ENCODE measurements at regions not wholly inside any gene's neighbourhood (a gene's known extent, or its start where the extent isn't known, plus 50 kb on each side); places are given as distances from the start of the nearest gene placed in this dataset.

GRCh38 chr11:24406389-24406788 lies 90.5 kb upstream of the LUZP2 start:
- no peaks in the 10 kb centered on the region for H4K20me1 ChIP-seq (ENCODE audit: control insufficient read depth, insufficient read depth, low read depth, low read length)
- no peaks in the 10 kb centered on the region for H3K4me1 ChIP-seq (ENCODE audit: control insufficient read depth, low read length)
- no peaks in the 10 kb centered on the region for H3K9me3 ChIP-seq (ENCODE audit: control insufficient read depth, insufficient read depth, low read length)
- no peaks in the 10 kb centered on the region for H3F3A ChIP-seq (ENCODE audit: control insufficient read depth, insufficient read depth)
- no peak overlapping the region for H3K4me2 ChIP-seq (ENCODE audit: low read length)
- no peaks in the 10 kb centered on the region for H3K36me3 ChIP-seq (ENCODE audit: control insufficient read depth, low read length)
- no peaks in the 10 kb centered on the region for H3K9me2 ChIP-seq (replicated peaks; ENCODE audit: control insufficient read depth, low read length)
- no peak overlapping the region for H3K4me3 ChIP-seq (ENCODE audit: low read length)
- H3K79me2 ChIP-seq (ENCODE audit: control insufficient read depth, low read length): no peaks in the 10 kb centered on the region
- TF ChIP-seq EZH2phosphoT487 (IDR thresholded peaks at IDR 0.05; ENCODE audit: borderline replicate concordance, low read length) (no peak), CTCF (IDR thresholded peaks at IDR 0.05; ENCODE audit: low read depth, low read length, poor library complexity, severe bottlenecking) (no peak)
- H3K27me3 ChIP-seq (ENCODE audit: control insufficient read depth, low read length): no peaks in the 10 kb centered on the region
- H3K27ac ChIP-seq (ENCODE audit: low read depth, low read length): no peak overlapping the region

- H4K20me1 ChIP-seq (ENCODE audit: control insufficient read depth, insufficient read depth, low read depth, low read length): no peaks in the 10 kb centered on the region
- H3K4me1 ChIP-seq (ENCODE audit: control insufficient read depth, low read length): no peaks in the 10 kb centered on the region
- H3K4me3 ChIP-seq (ENCODE audit: low read length): no peak overlapping the region
- H3K27me3 ChIP-seq (ENCODE audit: control insufficient read depth, low read length): no peaks in the 10 kb centered on the region
- TF ChIP-seq EZH2phosphoT487 (IDR thresholded peaks at IDR 0.05; ENCODE audit: borderline replicate concordance, low read length): no peak
- H3K27ac ChIP-seq (ENCODE audit: low read depth, low read length): no peak overlapping the region
- H3K9me2 ChIP-seq (replicated peaks; ENCODE audit: control insufficient read depth, low read length): no peaks in the 10 kb centered on the region
- H3K36me3 ChIP-seq (ENCODE audit: control insufficient read depth, low read length): no peaks in the 10 kb centered on the region
- no peaks in the 10 kb centered on the region for H3K9me3 ChIP-seq (ENCODE audit: control insufficient read depth, insufficient read depth, low read length)
- no peak overlapping the region for H3K4me2 ChIP-seq (ENCODE audit: low read length)
- H3F3A ChIP-seq (ENCODE audit: control insufficient read depth, insufficient read depth): no peaks in the 10 kb centered on the region
- no peaks in the 10 kb centered on the region for H3K79me2 ChIP-seq (ENCODE audit: control insufficient read depth, low read length)
Observed at GRCh38 chr11:24406980-24407379, 89.9 kb upstream of the LUZP2 start.

- no peaks in the 10 kb centered on the region for H3K36me3 ChIP-seq (ENCODE audit: control insufficient read depth, low read length)
- no peaks in the 10 kb centered on the region for H3K4me1 ChIP-seq (ENCODE audit: control insufficient read depth, low read length)
- no peaks in the 10 kb centered on the region for H3F3A ChIP-seq (ENCODE audit: control insufficient read depth, insufficient read depth)
- TF ChIP-seq EZH2phosphoT487 (IDR thresholded peaks at IDR 0.05; ENCODE audit: borderline replicate concordance, low read length) (no peak), CTCF (IDR thresholded peaks at IDR 0.05; ENCODE audit: low read depth, low read length, poor library complexity, severe bottlenecking) (no peak)
- H3K4me3 ChIP-seq (ENCODE audit: low read length): no peak overlapping the region
- no peaks in the 10 kb centered on the region for H3K27me3 ChIP-seq (ENCODE audit: control insufficient read depth, low read length)
- H3K27ac ChIP-seq (ENCODE audit: low read depth, low read length): no peak overlapping the region
- no peaks in the 10 kb centered on the region for H4K20me1 ChIP-seq (ENCODE audit: control insufficient read depth, insufficient read depth, low read depth, low read length)
- H3K79me2 ChIP-seq (ENCODE audit: control insufficient read depth, low read length): no peaks in the 10 kb centered on the region
- H3K4me2 ChIP-seq (ENCODE audit: low read length): no peak overlapping the region
- no peaks in the 10 kb centered on the region for H3K9me2 ChIP-seq (replicated peaks; ENCODE audit: control insufficient read depth, low read length)
- no peaks in the 10 kb centered on the region for H3K9me3 ChIP-seq (ENCODE audit: control insufficient read depth, insufficient read depth, low read length)
Observed at GRCh38 chr11:24407733-24408132, 89.1 kb upstream of the LUZP2 start.

- Histone ChIP-seq H3F3A (ENCODE audit: control insufficient read depth, insufficient read depth) (no peaks in the 10 kb centered on the region), H3K36me3 (ENCODE audit: control insufficient read depth, low read length) (no peaks in the 10 kb centered on the region), H3K27ac (ENCODE audit: low read depth, low read length) (no peak overlapping the region), H3K4me1 (ENCODE audit: control insufficient read depth, low read length) (no peaks in the 10 kb centered on the region), H3K9me3 (ENCODE audit: control insufficient read depth, insufficient read depth, low read length) (no peaks in the 10 kb centered on the region), H3K4me2 (ENCODE audit: low read length) (no peak overlapping the region), H3K9me2 (replicated peaks; ENCODE audit: control insufficient read depth, low read length) (no peaks in the 10 kb centered on the region), H4K20me1 (ENCODE audit: control insufficient read depth, insufficient read depth, low read depth, low read length) (no peaks in the 10 kb centered on the region), H3K79me2 (ENCODE audit: control insufficient read depth, low read length) (no peaks in the 10 kb centered on the region), H3K27me3 (ENCODE audit: control insufficient read depth, low read length) (no peaks in the 10 kb centered on the region), H3K4me3 (ENCODE audit: low read length) (no peak overlapping the region)
- TF ChIP-seq EZH2phosphoT487 (IDR thresholded peaks at IDR 0.05; ENCODE audit: borderline replicate concordance, low read length) (no peak), CTCF (IDR thresholded peaks at IDR 0.05; ENCODE audit: low read depth, low read length, poor library complexity, severe bottlenecking) (no peak)
Observed at GRCh38 chr11:24408202-24408601, 88.7 kb upstream of the LUZP2 start.

Data from DOHH2 (cell line).